Activated T-cell treated with anti-CD3 and anti-CD28 coated beads for 24 hours (primary cell): ENCODE measurements at regions not wholly inside any gene's neighbourhood (a gene's known extent, or its start where the extent isn't known, plus 50 kb on each side); places are given as distances from the start of the nearest gene placed in this dataset.

ENCODE experiments used
- DNase-seq: peaks from one replicate; pipeline ENCODE4 v3.0.0-alpha.2; 2020; ENCODE audit warnings: low read depth

DNA sequence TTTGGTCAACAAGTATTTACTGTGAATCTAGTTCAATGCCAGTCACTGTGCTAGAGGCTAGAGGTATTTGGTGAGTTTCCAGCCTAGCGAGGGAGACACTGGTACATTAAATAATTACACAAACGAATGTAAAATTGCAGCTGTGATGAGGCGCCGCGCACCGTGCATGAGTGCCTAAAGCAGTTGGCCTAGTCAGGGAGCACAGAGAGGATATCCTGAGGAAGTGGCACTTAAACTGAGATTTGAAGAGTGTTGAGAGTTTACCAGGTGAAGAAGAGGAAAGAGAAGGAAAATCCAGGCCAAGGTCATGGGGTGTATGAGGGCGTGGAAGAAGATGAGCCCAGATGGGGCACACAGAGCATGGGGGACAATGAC, 157.6 kb upstream of the NDUFV2 start:
- DNase-seq = no peak

DNA sequence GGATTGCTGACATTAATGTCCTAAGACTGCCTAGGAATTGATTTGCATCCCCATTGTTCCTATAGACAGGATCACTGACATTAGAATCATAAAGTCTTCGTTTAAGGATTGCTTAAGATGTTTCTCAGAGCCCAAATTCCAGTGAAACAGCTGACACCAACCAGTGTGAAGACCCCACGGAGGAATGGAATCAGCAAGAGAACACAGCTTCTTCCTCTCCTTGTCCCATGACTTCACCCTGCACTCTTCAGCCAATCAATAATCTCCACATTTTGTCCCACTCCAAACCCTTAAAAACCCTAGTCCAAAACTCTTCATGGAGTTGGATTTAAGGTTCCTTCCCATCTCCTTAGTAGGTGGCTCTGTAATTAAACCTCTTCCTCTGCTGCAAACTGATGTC, 157.0 kb upstream of the NDUFV2 start:
- DNase-seq = no peak

- no peak for DNase-seq
These were observed 156.2 kb upstream of the NDUFV2 start for GRCh38 chr18:8946066-8946838.

DNA sequence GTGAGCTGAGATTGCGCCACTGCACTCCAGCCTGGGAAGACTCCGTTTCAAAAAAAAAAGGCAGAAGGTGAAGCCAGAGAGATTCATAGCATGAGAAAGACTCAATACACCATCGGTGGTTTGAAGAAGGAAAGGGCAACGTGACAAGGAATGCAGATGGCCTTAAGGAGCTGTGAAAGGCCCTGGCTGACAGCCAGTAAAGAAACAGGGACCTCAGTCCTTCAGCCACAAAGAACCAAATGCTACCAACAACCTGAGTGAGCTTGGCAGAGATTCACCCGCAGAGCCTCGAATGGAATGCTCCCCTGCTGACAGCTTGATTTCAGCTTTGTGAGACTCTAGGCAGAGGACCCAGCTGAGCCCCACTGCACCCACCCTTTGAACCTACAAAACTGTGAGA, 154.9 kb upstream of the NDUFV2 start:
- no peak for DNase-seq

DNA sequence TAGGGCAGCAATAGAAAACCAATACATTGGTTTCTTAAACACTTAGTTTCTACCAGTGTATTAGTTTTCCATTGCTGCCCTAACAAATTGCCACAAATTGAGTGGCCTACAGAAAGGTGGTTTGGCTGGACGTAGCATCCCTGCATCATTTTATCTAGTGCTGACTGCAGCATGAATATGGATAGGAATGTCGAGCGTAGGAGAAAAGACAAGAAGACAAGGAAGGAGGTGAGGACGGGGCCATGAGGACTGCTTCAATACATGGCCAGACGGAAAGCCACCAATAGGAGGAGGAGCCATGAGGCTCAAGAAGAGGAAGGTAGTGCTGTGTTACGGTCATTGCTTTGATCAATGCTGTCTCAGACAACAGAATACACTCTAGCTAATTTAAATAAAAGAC, 154.5 kb upstream of the NDUFV2 start:
- no peak for DNase-seq

DNA sequence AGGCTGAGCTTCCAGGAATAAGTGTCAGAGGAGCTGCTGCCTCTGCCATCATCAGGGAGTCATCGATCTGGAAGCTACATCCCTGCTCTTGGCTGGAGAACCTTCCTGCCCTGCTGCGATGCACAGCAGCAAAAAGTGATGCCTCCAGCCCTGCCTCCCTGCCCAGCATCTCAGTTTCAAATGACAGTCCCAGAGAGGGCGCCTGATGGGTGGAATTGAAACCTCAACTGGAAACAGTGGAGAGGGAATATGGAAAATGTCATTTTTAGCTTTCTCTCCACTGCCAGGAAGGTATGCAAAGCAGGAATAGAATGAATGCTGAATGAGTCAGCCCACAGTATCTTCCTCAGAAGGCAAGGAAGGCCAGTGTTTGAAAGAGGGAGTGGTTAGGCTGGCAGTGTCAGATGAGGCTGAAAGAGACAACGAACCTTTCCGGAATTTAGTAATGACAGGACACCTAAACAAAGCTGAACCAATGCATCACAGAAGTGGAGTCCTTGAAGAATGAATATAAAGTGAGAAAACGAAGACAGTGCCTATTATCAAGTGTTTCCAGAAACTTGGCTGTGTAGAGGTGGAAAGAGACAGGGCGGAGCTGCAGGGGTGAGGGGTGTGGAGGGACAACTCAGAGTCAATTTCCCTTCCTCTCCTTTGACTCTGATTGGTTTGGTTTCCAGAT, 153.9 kb upstream of the NDUFV2 start:
- DNase-seq = no peak

DNA sequence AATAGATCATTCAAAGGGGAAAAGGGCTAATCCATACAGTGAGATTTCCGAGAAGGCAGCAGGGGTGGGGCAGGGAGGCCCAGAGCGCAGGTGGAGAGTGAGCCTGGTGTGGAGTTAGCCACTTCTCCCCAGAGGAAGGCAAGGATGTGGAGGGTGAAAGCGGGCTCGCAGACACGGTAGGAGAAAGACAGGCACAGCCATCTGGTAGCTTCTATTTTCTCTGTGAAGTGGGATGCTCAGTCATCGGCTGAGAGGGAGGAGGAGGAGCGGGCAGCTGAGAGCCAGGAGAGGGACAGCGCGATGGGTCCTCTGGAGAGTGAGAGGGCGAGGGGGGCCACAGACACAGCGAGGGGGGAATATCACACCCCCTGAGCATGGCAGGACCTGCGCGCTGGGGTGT, 153.3 kb upstream of the NDUFV2 start:
- no peak for DNase-seq

- no peak for DNase-seq
These were observed 151.0 kb upstream of the NDUFV2 start for GRCh38 chr18:8951491-8951890.

DNA sequence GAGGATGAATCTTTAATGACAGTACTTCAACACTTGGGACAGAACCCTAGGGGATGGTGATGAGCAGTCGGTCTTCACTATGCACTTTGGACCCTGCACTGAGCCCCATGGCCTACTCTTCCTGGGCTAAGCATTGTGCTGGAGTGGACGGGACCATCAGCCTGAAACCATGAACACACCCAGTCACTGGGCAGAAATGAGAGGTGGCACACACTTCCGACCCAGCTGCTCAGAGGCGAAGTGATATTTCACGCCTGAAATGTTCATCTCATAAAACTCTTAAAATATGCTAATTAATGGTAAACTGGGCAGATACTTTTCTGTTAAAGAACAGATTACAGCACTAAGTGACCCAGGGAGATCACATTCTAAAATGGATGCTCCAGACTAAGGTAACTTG, 150.3 kb upstream of the NDUFV2 start:
- DNase-seq = no peak

GRCh38 chr18:8952769-8953760, 149.4 kb upstream of the NDUFV2 start:
- no peak for DNase-seq

DNA sequence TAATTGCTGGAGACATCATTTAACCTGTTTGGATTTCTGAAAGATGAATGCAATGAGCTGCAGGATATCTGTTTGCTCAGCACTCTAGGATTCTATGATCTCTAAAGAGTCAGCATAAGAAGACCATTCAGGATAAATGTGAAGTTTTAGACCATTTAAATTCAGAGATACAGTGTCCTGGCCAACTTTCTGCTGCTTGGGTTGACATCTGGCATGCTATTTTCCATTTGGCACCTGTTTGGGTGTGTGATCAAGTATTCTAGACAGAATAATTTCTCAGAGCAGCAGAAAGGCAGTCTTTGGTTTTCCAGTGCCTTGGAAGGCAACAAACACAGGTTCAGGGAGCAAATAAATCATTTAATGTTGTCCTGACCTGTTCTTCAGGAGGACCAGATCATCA, 144.8 kb upstream of the NDUFV2 start:
- no peak for DNase-seq

- no peak for DNase-seq
These were observed 143.8 kb upstream of the NDUFV2 start for GRCh38 chr18:8958660-8959059.

DNA sequence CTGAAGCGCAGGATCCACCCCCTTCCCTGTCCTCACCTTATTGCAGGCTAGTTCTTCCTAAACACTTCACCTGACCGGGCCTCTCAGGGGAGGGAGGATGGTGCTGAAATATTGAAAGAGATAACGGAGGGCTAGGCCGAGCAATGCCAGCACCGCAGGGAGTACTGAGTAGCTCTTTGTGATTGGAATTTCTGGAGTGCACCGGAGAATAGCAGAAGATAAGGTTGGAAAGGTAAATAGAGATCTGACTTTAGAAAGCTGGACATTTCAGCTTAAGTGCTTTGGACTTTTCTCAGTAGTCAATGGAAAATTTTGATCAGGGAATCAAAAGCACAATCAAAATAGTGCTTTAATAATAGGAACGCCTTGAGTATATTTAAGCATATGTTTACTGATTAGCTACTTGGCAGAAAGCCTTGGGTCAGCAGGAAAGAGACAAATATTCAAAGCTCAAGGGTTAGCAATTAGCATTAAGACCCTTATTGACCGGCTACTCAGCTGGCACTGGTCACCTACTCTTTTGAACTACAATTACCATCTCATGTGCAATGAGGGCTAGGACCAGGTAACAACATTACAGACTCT, 142.9 kb upstream of the NDUFV2 start:
- no peak for DNase-seq

DNA sequence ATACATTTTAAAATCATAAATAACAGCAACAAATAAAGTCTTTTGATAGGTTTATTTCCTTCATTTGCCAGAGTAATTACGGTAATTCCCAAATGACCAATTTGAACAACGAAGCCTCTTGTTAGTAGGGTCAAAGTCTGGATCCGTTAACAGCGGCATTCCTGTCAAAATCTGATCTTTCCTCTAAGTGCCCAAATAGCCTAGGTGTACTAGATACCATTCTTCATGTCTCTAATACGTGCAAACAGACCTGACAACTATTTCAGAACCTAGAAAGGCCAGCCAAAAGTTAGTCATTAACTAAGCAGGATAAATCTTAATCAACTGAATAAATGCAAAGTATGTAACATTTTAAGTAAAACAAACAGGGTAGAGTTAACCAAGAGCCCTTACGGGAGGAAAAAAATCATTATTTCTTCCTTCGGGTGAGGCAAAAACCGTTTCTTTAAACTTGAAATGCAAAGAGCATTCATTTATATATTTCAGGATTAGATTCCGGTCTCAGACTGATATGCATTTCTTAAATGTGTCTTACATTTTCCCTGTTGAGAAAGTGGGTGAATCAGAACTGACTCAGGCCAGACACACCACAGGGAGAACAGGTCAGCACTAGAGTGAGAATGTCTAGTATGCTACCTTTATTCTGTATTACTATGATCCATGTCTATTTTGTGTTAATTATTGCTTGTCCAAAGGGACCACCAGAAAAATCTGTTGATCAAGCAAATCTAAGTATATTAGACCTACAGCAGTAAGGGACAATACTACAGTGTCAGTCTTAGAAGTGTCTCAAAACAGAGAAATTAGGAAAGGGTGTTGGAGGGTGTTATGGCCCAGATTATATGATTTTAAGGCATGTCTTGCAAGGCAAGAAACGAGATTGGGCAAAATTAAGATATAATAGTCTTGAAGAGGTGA, 141.5 kb upstream of the NDUFV2 start:
- no peak for DNase-seq

- no peak for DNase-seq
These were observed 140.2 kb upstream of the NDUFV2 start for GRCh38 chr18:8962192-8962779.

DNA sequence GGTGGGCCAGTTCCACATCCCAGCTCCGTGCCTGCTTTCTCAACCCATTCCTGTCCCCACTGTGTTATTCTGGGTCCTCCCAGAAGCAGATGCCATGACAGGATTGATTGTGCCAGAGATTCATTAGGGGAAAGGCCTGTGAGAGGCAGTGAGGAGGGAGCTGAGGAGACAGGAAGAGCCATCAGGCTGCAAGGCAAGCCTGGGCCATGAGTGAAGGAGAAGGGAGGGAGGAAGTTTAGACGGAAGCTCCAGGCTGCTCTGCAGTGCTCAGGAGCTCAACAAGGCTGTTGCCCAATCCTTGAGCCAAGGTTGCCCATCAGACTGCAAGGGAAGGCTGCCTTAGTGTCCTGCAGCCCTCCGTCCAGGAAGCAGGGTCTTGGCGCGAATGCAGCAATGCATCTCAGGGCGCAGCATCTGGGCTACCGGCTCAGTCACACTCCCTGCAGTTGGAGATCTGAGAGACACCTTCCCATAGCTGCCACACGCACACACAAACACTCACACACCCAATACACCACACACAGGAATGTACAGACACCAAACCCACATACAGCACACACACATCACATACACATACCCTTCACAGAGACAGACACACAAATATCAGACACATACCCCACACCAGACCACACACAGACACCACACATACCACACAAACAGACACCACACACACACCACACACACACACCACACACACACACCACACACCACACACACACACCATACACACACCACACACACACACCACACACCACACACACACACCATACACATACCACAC, 139.5 kb upstream of the NDUFV2 start:
- DNase-seq = no peak

- DNase-seq = no peak
These were observed 138.6 kb upstream of the NDUFV2 start for GRCh38 chr18:8963876-8964275.

- DNase-seq = no peak
These were observed 137.1 kb upstream of the NDUFV2 start for GRCh38 chr18:8965398-8965797.

- DNase-seq = no peak
These were observed 135.7 kb upstream of the NDUFV2 start for GRCh38 chr18:8966821-8967220.

- DNase-seq = no peak
These were observed 134.9 kb upstream of the NDUFV2 start for GRCh38 chr18:8967573-8967972.
